Hepatocyte (in vitro differentiated cells): ENCODE measurements at regions not wholly inside any gene's neighbourhood (a gene's known extent, or its start where the extent isn't known, plus 50 kb on each side); places are given as distances from the start of the nearest gene placed in this dataset.

ENCODE experiments used
- DNase-seq: peaks from one replicate; pipeline ENCODE4 v3.0.0-alpha.2; 2016; ENCODE audit warnings: low spot score
- H2AFZ ChIP-seq: fragments of 200-600 bp; sonication (generic); 2 replicates; pipeline ENCODE4 v1.6.0; 2016; ENCODE audit warnings: antibody characterized with exemption, mild to moderate bottlenecking
- H3K27ac ChIP-seq: fragments of 200-600 bp; sonication (generic); 2 replicates; pipeline ENCODE4 v1.5.1; 2016; ENCODE audit warnings: mild to moderate bottlenecking
- H3K27me3 ChIP-seq: fragments of 200-600 bp; sonication (generic); 2 replicates; pipeline ENCODE4 v1.6.1; 2016
- H3K36me3 ChIP-seq: fragments of 200-600 bp; sonication (generic); replicated peaks from 2 replicates; pipeline ENCODE4 v1.5.1; 2016; ENCODE audit warnings: low read depth; ENCODE audit not compliant: insufficient read depth
- H3K4me1 ChIP-seq: fragments of 200-600 bp; sonication (generic); 2 replicates; pipeline ENCODE4 v1.5.1; 2016; ENCODE audit warnings: mild to moderate bottlenecking, moderate library complexity; ENCODE audit not compliant: insufficient read depth
- H3K4me2 ChIP-seq: fragments of 200-600 bp; sonication (generic); 2 replicates; pipeline ENCODE4 v1.6.0; 2016
- H3K4me3 ChIP-seq: fragments of 200-600 bp; sonication (generic); 2 replicates; pipeline ENCODE4 v1.5.1; 2016; ENCODE audit warnings: mild to moderate bottlenecking
- H3K79me2 ChIP-seq: fragments of 200-600 bp; sonication (generic); 2 replicates; pipeline ENCODE4 v1.6.0; 2017; ENCODE audit warnings: mild to moderate bottlenecking
- H3K9me2 ChIP-seq: fragments of 200-600 bp; sonication (generic); replicated peaks from 2 replicates; pipeline ENCODE4 v1.6.0; 2017; ENCODE audit warnings: mild to moderate bottlenecking; ENCODE audit not compliant: insufficient read depth
- H3K9me3 ChIP-seq: fragments of 200-600 bp; sonication (generic); 2 replicates; pipeline ENCODE4 v1.5.1; 2016; ENCODE audit warnings: low read depth, mild to moderate bottlenecking
- H4K20me1 ChIP-seq: fragments of 200-600 bp; sonication (generic); 2 replicates; pipeline ENCODE4 v1.6.0; 2016; ENCODE audit warnings: mild to moderate bottlenecking; ENCODE audit not compliant: insufficient read depth, poor library complexity, severe bottlenecking
- EZH2 ChIP-seq: fragments of 200-600 bp; sonication (generic); IDR thresholded peaks from 2 replicates; pipeline ENCODE4 v1.6.1; 2016; ENCODE audit warnings: antibody characterized with exemption, mild to moderate bottlenecking, borderline replicate concordance
- EZH2phosphoT487 ChIP-seq: fragments of 200-600 bp; sonication (generic); IDR thresholded peaks from one replicate; pipeline ENCODE4 v1.6.1; 2018; ENCODE audit warnings: antibody characterized with exemption, mild to moderate bottlenecking, low read depth, moderate library complexity; ENCODE audit not compliant: unreplicated experiment, severe bottlenecking
- WGBS: methylation state at CpG from one replicate; pipeline ENCODE4 v1.1.6; 2016; ENCODE audit warnings: low lambda C conversion rate; ENCODE audit errors: missing lambda C conversion rate; 5-methylcytosine and 5-hydroxymethylcytosine counted together
- TF ChIP-seq, protein P1 (sequence below): fragments of 200-600 bp; sonication (generic); IDR thresholded peaks from 2 replicates; pipeline ENCODE4 v1.5.1; 2016; ENCODE audit warnings: antibody characterized with exemption, mild to moderate bottlenecking; ENCODE audit not compliant: poor library complexity

DNA sequence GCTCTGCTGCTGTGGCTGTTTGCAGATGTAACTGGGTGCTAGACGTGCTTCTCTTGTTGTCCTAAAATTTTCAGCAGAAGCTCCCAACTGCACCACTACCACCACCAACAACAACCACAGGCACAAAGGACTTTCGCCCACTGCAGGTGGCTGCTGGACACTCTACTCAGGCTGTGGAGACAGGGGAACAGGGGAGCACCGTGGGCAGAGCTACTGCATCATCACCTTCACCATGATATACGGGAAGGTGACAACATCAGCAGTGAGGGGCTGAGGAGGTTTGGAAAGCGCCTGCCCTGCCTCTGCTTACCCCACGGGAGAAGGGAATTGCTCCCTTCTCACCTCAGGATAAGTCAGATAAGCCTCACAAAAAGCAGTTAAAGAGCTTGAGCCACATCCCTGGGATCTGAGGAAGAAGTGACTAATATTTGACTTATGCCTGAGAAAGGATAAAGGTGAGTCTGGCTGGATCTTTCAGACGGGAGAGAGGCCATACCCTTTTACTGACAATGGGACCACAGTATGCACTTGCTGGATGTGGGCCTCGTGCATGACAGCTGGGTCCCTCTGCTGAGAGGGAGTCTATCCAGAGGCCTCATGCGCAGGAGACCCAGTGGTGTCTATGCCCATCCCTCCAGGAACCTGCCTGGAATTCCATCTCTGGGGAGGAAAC, 217.6 kb downstream of the KLF6 start:
- no peak overlapping the region for H3K27ac ChIP-seq
- no peaks in the 10 kb centered on the region for H3K4me1 ChIP-seq
- no peak overlapping the region for H2AFZ ChIP-seq
- no peaks in the 10 kb centered on the region for H3K9me2 ChIP-seq
- WGBS = 61% methylated on average over 9 of the region's 9 CpGs
- no peak overlapping the region for H3K4me2 ChIP-seq
- H3K27me3 ChIP-seq = no peaks in the 10 kb centered on the region
- DNase-seq = no peak
- TF ChIP-seq, protein P1, sequence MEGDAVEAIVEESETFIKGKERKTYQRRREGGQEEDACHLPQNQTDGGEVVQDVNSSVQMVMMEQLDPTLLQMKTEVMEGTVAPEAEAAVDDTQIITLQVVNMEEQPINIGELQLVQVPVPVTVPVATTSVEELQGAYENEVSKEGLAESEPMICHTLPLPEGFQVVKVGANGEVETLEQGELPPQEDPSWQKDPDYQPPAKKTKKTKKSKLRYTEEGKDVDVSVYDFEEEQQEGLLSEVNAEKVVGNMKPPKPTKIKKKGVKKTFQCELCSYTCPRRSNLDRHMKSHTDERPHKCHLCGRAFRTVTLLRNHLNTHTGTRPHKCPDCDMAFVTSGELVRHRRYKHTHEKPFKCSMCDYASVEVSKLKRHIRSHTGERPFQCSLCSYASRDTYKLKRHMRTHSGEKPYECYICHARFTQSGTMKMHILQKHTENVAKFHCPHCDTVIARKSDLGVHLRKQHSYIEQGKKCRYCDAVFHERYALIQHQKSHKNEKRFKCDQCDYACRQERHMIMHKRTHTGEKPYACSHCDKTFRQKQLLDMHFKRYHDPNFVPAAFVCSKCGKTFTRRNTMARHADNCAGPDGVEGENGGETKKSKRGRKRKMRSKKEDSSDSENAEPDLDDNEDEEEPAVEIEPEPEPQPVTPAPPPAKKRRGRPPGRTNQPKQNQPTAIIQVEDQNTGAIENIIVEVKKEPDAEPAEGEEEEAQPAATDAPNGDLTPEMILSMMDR = no peak
- TF ChIP-seq EZH2 (no peak), EZH2phosphoT487 (no peak)
- no peaks in the 10 kb centered on the region for H3K36me3 ChIP-seq
- no peaks in the 10 kb centered on the region for H3K9me3 ChIP-seq
- no peak overlapping the region for H3K4me3 ChIP-seq
- H3K79me2 ChIP-seq = no peaks in the 10 kb centered on the region
- no peaks in the 10 kb centered on the region for H4K20me1 ChIP-seq

DNA sequence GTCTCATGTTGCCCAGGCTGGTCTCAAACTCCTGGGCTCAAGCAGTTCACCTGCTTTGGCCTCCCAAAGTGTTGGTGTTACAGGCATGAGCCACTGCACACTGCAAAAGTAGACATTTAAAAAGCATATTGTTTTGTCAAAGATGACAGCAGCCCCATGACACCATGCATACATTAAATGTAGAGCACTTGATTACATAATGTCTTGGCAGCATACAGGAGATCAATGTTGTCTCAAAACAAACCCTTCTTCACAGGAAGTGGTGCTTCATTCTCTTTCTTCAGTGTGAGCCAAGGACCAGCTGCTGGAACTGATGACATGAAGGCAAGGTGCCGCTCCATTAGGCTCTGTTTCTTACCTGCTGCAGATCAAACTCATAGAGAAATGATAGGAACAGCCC, 218.4 kb downstream of the KLF6 start:
- H3K9me2 ChIP-seq = no peaks in the 10 kb centered on the region
- no peaks in the 10 kb centered on the region for H3K27me3 ChIP-seq
- H3K36me3 ChIP-seq = no peaks in the 10 kb centered on the region
- H3K9me3 ChIP-seq = no peaks in the 10 kb centered on the region
- H3K27ac ChIP-seq = no peak overlapping the region
- H3K4me1 ChIP-seq = no peaks in the 10 kb centered on the region
- H3K4me3 ChIP-seq = no peak overlapping the region
- no peaks in the 10 kb centered on the region for H4K20me1 ChIP-seq
- no peak overlapping the region for H3K4me2 ChIP-seq
- TF ChIP-seq EZH2phosphoT487 (no peak), EZH2 (no peak)
- TF ChIP-seq, protein P1 = no peak
- WGBS = 96% methylated on average over 1 of the region's 1 CpG
- no peaks in the 10 kb centered on the region for H3K79me2 ChIP-seq
- no peak for DNase-seq
- H2AFZ ChIP-seq = no peak overlapping the region

DNA sequence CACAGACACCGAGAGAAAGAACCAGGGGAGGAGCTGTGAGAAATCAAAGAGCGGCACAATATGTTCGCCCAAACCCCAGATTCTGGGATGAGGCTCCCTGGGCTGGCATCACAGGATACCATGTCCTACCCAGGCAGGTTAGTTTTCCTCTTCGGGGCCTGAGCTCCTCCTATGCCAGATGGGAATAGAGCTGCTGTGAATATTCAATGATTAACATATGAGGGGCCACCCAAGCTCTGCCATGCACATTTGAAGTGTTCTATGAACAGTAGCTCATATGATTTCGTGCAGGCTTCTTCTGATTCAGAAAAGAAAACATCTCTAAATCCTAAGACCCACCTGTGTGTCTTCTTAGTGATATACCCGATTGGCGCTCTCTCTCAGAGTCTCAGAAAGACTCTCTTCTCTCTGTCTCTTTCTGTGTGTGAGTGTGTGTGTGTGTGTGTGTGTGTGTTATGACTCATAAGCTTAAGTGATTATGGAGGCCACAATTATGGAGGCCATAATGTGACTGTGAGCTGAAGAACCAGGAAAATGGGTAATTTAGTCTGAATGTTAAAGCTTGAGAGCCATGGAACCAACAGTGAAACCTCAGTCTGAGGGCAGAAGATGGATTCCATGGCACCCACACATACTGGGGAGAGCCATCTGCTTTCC, 220.5 kb downstream of the KLF6 start:
- H3K4me1 ChIP-seq = no peaks in the 10 kb centered on the region
- no peaks in the 10 kb centered on the region for H4K20me1 ChIP-seq
- no peaks in the 10 kb centered on the region for H3K9me2 ChIP-seq
- H3K79me2 ChIP-seq = no peaks in the 10 kb centered on the region
- H3K4me3 ChIP-seq = no peak overlapping the region
- no peak overlapping the region for H2AFZ ChIP-seq
- H3K36me3 ChIP-seq = no peaks in the 10 kb centered on the region
- DNase-seq = no peak
- no peaks in the 10 kb centered on the region for H3K9me3 ChIP-seq
- H3K27ac ChIP-seq = no peak overlapping the region
- 94% methylated on average over 7 of the region's 7 CpGs for WGBS
- no peaks in the 10 kb centered on the region for H3K27me3 ChIP-seq
- TF ChIP-seq EZH2 (no peak), EZH2phosphoT487 (no peak)
- TF ChIP-seq, protein P1 = no peak
- no peak overlapping the region for H3K4me2 ChIP-seq
